ENCODE measurements at regions not wholly inside any gene's neighbourhood (a gene's known extent, or its start where the extent isn't known, plus 50 kb on each side); places are given as distances from the start of the nearest gene placed in this dataset.

DNA sequence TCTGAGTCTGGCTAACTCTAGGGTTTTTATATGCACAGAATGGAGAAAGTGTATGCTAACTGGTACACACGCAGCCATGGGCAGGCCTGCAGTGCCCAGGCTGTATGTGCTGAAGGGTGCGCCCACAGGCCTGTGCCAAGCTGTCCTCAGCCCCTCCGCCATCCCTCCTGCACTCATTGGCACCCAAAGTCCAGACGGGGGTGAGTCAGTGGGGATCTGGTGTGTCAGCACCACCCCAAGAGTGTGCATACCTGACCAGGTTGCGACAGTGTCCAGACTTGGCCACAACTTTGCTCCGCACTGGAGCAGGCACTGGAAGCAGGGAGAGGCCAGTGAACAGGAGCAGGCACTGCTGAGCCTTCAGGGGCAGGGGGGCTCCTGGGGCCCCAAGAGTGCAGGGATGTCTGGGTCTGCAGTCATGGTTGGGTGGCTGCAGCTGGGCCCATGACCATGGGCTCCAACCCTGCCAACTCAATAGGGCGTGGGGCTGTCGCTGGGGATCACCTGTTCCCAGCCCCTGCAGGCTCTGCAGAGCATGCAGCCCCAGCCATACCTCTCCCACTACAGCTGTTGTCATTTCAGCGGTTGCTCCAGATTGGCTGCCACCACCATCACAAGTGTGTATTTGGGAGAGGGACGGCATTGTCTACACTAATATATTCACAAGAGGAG, 717.8 kb downstream of the EPHA7 start:
- H4K8ac ChIP-seq (replicated peaks; ENCODE audit: insufficient read length, low read depth, low read length): no peak overlapping the region
- H4K20me1 ChIP-seq (ENCODE audit: control insufficient read depth, insufficient read depth, insufficient read length): no peaks in the 10 kb centered on the region
- TF ChIP-seq, protein P1, sequence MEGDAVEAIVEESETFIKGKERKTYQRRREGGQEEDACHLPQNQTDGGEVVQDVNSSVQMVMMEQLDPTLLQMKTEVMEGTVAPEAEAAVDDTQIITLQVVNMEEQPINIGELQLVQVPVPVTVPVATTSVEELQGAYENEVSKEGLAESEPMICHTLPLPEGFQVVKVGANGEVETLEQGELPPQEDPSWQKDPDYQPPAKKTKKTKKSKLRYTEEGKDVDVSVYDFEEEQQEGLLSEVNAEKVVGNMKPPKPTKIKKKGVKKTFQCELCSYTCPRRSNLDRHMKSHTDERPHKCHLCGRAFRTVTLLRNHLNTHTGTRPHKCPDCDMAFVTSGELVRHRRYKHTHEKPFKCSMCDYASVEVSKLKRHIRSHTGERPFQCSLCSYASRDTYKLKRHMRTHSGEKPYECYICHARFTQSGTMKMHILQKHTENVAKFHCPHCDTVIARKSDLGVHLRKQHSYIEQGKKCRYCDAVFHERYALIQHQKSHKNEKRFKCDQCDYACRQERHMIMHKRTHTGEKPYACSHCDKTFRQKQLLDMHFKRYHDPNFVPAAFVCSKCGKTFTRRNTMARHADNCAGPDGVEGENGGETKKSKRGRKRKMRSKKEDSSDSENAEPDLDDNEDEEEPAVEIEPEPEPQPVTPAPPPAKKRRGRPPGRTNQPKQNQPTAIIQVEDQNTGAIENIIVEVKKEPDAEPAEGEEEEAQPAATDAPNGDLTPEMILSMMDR (conservative IDR thresholded peaks at IDR 0.05): no peak
- Mint-ChIP-seq H3K27me3 (ENCODE audit: low read depth) (no peaks in the 10 kb centered on the region), H3K27ac (no peak overlapping the region), H3K36me3 (ENCODE audit: insufficient read depth in 1 of 3, low read depth in 3 of 3) (no peaks in the 10 kb centered on the region), H3K9me3 (no peaks in the 10 kb centered on the region), H3K4me1 (no peaks in the 10 kb centered on the region), H3K4me3 (no peak overlapping the region)
- no peaks in the 10 kb centered on the region for H3K79me2 ChIP-seq (ENCODE audit: insufficient read depth, low read length)
- no peak overlapping the region for H2BK20ac ChIP-seq (ENCODE audit: low read depth, low read length, poor library complexity, severe bottlenecking)
- H4K91ac ChIP-seq (ENCODE audit: insufficient read length, low read depth, low read length): no peak overlapping the region
- H2BK5ac ChIP-seq (ENCODE audit: insufficient read length, low read length): no peak overlapping the region
- no peak overlapping the region for H3K9ac ChIP-seq (ENCODE audit: extremely low read depth, insufficient read length, low read length)
- H3K27me3 ChIP-seq (ENCODE audit: insufficient read depth, low read length): no peaks in the 10 kb centered on the region
- no peak overlapping the region for H3T11ph ChIP-seq (ENCODE audit: low read length)
- no peak overlapping the region for H3K23ac ChIP-seq (ENCODE audit: insufficient read length, low read depth, low read length)
- no peak overlapping the region for H3K27ac ChIP-seq (ENCODE audit: insufficient read length, low read depth, low read length)
- DNase-seq: no peak
- no peaks in the 10 kb centered on the region for H3K79me1 ChIP-seq (ENCODE audit: insufficient read depth, low read depth, low read length, poor library complexity, severe bottlenecking)
- no peak overlapping the region for H2BK15ac ChIP-seq (ENCODE audit: low read depth, low read length)
- H2BK12ac ChIP-seq (ENCODE audit: insufficient read length, low read depth, low read length): no peak overlapping the region
- H2BK120ac ChIP-seq (ENCODE audit: low read depth, low read length, poor library complexity, severe bottlenecking): no peak overlapping the region
- no peak overlapping the region for H3K14ac ChIP-seq (ENCODE audit: insufficient read depth, low read length)
- H3K56ac ChIP-seq (ENCODE audit: insufficient read length, low read depth, low read length): no peak overlapping the region
- no CpG with 5 or more reads among the region's 10 CpGs for WGBS (ENCODE audit: extremely low coverage, insufficient read length, low lambda C conversion rate)
- no peak overlapping the region for H2AK5ac ChIP-seq (ENCODE audit: insufficient read length, low read length)
- H3K18ac ChIP-seq (ENCODE audit: insufficient read length, low read depth, low read length): no peak overlapping the region
- no peaks in the 10 kb centered on the region for H3K4me1 ChIP-seq (ENCODE audit: insufficient read depth, low read length)
- H3K4me2 ChIP-seq (ENCODE audit: insufficient read depth, insufficient read length, low read length): no peak overlapping the region
- H3K23me2 ChIP-seq (ENCODE audit: insufficient read length, low read depth, low read length, poor library complexity, severe bottlenecking): no peaks in the 10 kb centered on the region
- no peak overlapping the region for H4K5ac ChIP-seq (ENCODE audit: insufficient read length, low read depth, low read length)
- no peak overlapping the region for H2AFZ ChIP-seq (ENCODE audit: low read length)
- H3K9me3 ChIP-seq (ENCODE audit: control insufficient read depth, low read depth, low read length): no peaks in the 10 kb centered on the region
- no peak overlapping the region for H3K4ac ChIP-seq (ENCODE audit: low read depth, low read length)

Data from H9 (cell line).